RKO (cell line): ENCODE measurements at regions not wholly inside any gene's neighbourhood (a gene's known extent, or its start where the extent isn't known, plus 50 kb on each side); places are given as distances from the start of the nearest gene placed in this dataset.
"Not testable (repeated sequence)": the region's sequence is repeated elsewhere in the genome, so short reads cannot be mapped to it uniquely, and the experiment has no call there.

ENCODE experiments used
- DNase-seq: peaks from one replicate; pipeline ENCODE4 v3.0.0-alpha.2; 2016; ENCODE audit warnings: low spot score

DNA sequence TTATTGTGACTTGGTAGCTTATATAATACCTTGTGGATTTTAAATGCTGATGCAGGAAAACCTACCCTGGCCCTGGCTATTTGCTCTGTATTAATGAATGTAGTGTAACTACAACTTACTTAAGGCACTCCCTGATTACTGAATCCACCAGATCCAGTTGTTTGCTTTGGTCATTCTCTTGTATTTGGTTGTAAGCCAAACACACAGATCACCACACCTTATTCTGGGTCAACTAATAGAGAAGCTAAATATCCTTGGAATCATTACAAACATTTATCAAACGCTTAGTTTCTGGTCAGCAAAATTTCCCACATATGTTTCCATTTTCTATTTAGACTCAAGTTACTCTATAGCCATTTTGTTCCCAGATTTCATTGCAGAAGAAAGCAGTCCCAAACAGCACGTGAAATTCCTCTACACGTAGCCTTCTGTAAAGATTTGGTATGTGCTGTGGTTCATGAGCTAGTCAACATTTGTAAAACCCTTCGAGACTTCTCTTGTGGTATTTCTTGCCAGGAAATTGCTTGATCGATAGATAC, 322.6 kb downstream of the MEX3B start:
- no peak for DNase-seq

DNA sequence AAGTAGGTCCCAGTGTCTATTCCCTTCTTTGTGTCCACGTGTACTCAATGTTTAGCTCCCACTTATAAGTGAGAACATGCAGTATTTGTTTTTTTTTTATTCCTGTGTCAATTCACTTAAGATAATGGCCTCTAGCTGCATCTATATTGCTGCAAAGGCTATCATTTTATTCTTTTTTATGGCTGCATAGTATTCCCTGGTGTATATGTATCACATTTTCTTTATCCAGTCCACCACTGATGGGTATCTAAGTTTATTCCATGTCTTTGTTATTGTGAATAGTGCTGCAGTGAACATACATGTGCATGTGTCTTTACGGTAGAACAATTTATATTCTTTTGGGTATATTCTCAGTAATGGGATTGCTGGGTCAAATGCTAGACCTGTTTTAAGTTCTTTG, 329.4 kb downstream of the MEX3B start:
- not testable (repeated sequence) for DNase-seq

DNA sequence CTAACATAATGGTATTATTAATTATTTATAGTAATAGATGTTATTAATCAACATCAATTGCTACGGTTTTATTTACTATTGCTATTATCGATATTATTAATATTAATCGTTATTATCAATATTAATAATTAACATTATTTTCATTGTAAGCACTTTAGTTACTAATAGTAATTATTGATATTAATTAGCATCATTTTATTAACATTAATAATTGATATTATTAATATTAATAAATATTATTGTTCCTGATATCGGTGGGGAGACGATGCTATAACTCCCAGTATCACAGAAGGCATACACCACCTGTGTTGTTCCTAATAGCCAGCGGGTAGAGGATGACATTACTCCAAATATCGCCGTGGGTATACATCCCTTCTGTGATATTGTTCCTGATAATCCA, 335.5 kb downstream of the MEX3B start:
- no peak for DNase-seq

DNA sequence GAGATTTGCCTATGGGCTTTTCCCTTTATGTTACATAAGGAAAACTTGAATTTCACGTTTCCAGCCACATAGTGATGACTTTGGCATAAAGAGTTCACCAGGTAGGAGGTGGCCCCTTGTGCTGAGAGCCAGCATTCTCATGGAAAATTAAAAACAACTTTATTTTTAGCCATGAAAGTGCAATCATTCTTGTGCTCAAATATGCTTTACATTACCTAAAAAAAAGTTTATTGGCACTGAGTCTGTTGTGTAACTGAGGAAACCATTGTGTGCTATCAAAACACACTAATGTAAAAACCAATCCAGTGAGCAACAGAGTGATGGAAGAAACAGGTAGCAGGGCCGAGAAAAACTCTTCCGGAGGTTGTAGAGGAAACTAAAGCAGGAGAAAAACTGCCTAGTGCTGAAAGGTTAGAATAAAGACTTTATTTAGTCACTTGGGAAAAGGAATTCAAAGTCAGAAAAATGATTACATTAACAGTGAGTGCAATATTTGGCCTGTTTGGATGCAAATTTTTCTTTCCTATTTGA, 332.9 kb upstream of the TMC3 start:
- DNase-seq, result not testable (repeated sequence)

DNA sequence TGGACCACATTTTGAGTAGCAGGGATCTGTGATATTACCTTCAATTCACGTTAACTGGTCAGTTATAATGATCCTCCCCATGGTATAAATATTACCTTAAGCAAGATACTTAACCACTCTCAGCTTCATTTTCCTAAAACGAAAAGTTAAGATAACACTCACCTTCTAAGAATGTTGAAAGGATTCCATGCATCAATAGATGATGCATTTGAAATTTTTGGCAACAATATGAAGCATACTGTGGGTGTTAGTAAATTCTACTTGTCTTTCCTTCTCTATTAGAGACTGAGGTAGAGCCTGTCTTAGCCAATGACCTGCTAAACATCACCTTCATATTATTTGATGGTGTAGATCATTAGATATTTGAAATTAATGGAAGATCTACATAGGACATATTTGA, 331.7 kb upstream of the TMC3 start:
- DNase-seq, result not testable (repeated sequence)

DNA sequence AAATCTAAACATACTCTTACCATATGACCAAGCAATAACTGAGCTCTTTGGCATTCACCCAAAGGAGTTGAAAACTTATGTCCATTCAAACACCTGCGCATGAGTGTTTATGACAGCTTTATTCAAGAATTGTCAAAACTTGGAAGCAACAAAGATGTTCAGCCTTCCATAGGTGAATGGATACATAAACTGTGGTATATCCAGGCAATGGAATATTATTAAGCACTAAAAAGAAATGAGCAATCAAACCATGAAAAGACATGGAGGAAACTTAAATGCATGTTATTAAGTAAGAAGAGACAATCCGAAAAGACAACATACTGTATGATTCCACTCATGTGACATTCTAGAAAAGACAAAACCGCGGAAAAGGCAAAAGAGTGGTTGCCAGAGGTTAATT, 312.0 kb upstream of the TMC3 start:
- no peak for DNase-seq

DNA sequence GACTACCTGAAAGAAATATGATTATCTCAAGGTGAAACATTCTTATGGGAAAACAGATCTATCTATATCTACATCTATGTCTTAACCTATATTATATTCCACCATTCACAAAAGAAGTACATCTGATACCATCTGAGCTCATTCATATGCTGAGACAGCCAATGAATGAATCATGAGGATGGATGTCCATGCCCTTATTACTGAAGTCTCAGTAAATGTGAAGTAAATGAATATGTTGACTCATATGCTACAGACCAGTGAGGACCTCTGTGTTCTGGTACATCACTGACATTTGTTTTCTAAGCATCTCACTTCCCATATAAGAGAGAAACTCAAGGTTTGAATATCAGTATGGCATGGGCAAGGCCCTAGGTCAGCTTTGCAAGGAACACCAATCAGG, 311.2 kb upstream of the TMC3 start:
- peak; percentile 6 for DNase-seq

DNA sequence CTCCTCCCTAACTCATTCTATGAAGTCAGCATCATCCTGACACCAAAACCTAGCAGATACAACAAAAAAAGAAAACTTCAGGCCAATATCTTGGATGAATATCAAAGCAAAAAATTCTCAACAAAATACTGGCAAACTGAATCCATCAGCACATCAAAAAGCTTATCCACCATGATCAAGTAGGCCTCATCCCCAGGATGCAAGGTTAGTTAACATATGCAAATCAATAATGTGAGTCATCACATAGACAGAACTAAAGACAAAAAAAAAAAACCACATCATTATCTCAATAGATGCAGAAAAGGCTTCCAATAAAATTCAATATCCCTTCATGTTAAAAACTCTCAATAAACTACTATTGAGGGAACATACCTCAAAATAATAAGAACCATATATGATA, 306.8 kb upstream of the TMC3 start:
- no peak for DNase-seq

DNA sequence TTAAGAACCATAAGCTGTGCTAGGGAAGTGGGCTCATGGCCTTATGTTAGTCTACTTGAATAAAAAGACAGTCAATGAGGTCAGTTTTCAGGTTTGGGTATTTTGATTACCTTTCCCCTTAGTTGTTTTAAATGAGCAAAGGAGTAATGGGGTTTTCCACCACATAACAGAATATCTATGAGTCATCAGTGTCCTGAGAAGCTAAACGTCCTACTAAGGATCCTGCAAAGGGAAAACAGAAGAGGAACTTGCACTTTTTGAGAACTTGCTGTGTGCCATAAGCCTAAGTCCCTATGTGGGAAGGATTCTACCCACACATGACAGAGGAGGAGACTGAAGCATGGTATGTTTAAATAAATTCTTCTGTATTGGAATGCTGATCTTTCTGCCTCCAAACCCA, 292.8 kb upstream of the TMC3 start:
- no peak for DNase-seq

DNA sequence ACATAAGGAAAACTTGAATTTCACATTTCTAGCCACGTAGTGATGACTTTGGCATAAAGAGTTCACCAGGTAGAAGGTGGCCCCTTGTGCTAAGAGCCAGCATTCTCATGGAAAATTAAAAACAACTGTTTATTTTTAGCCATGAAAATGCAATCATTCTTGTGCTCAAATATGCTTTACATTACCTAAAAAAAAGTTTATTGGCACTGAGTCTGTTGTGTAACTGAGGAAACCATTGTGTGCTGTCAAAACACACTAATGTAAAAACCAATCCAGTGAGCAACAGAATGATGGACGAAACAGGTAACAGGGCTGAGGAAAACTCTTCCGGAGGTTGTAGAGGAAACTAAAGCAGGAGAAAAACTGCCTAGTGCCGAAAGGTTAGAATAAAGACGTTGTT, 287.0 kb upstream of the TMC3 start:
- DNase-seq, result no peak

DNA sequence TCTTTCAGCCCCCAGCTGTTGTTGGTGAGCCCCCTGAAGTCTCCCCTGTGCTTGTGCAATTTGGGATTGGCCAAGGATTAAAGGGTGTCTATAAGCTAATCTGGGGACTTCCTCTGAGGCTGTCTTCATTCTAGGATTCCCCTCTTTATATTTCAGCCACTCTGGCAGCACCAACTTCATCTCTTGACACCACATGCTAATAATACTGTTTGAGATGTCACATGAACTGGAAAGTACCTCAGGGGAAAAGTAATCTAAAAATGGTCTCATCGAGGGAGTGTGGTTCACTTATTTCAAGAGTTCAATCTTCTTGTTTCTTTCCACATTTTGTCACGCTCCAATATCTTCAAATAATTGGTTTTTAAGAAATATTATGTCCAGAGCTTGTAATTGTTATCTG, 279.2 kb upstream of the TMC3 start:
- no peak for DNase-seq

DNA sequence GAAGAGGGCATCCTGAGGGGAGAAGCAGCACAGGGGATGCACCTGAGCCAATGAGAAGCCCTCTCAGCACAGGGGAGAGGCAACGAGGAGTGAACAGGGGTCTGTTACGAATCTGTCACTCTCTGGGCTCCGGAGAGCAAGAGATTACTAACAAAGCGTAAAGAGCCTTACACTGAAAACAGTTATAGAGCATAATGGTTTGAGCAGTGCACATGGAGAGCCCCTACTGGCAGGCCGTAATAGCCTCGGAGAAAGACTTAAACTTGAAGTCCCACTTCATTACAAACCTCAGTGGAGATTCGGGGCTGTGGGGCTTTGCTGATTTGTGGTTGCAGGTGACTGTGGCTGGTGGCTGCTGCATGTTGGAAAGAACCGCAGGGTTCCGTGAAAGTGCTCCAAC, 271.5 kb upstream of the TMC3 start:
- DNase-seq, result no peak

DNA sequence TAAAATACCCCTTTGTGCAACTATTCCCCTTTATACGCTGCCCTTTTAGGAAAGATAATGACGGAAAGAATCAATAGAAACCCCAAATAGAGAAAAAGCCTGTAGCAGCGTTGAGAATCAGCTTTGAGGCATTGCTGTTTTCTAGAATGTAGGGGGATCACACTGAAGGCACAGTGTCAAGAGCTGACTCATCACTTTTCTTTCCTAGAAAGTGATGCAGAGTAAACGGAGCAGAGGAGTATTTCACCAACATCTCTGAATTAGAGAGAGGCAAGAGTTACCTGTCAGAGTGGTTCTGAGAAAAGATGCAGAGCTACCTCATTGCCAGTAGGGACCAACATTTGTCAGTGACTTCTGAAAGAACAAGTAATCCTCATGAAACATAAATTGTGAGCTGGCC, 269.8 kb upstream of the TMC3 start:
- no peak for DNase-seq

DNA sequence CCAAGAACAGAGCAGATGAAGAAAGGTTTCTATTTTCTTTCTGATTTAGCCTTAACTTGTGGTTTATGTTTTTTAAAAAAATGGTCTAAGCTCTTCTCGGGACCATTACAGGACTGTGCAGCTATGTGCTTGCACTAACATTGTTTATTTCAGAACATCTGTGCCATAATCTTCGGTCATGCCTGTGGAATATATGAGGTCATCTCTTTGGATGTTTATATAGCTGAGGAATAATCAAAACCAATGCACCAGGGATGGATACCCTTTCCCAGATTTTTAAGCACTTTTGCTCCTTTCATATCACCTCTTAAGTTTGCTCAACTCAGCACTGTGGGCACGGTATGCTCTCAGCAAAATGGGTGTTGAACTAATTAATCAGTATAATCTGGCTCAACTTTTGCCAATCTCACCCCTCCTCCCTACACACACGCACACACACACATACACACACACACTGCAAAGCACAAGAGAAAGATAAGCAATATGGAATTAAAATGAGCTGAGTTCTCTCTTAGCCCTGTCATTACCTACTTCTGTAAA, 268.5 kb upstream of the TMC3 start:
- DNase-seq, result no peak

DNA sequence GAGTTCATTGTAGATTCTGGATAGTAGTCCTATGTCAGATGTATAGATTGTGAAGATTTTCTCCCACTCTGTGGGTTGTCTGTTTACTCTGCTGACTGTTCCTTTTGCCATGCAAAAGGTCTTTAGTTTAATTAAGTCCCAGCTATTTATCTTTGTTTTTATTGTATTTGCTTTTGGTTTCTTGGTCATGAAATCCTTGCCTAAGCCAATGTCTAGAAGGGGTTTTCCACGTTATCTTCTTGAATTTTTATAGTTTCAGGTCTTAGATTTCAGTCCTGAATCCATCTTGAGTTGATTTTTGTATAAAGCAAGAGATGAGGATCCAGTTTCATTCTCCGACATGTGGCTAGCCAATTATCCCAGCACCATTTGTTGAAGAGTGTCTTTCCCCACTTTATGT, 262.1 kb upstream of the TMC3 start:
- not testable (repeated sequence) for DNase-seq

DNA sequence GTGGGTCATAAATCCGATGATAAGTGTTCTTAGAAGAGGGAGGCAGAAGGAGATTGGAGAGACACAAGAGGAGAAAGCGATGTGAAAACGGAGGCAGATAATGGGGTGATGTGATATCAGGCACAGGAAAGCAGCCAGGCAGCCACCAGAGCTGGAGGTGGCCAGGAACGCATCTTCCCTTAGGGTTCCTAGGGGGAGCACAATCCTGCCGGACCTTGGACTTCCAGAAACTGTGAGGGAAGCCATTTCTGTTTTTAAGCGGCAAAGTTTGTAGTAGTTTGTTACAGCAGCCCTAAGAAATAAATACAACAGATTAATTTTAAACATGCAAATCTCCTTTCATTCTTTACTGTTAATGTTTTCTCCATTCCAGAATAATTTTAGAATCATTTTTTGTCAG, 259.9 kb upstream of the TMC3 start:
- no peak for DNase-seq

DNA sequence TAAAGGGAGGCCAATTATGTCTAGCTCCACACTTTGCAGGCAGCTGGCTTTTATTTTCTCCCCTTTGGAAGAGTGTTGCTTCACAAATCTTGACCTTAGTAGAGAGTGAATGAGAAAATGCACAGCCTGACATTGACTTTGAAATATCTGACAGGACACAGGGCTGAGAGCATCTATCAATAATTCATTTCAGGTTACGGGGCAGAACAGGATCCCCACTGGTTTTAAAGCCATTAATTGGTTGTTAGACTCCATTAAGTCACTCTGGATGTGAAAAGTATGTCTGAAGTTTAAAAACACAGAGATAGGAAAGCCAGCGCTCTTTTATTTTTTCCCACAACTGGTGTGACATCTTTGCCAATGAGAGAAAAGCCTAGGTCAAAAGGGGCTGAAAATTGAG, 251.9 kb upstream of the TMC3 start:
- DNase-seq, result no peak

DNA sequence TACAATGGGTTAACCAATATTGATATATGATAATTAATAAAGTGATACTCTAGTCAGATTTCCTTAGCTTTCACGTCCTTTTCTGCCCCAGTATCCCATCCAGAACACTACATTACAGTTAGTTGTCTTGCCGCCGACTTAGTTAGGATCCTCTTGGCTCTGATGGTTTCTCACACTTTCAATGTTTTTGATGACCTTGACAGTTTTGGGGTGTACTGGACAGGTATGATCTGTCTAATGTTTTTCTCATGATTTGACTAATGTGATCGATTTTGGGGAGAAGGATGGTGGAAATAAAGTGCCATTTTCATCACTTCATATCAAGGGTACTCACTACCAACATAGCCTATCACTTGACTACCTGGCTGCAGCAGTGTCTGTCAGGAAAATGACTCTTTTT, 245.0 kb upstream of the TMC3 start:
- DNase-seq, result no peak

DNA sequence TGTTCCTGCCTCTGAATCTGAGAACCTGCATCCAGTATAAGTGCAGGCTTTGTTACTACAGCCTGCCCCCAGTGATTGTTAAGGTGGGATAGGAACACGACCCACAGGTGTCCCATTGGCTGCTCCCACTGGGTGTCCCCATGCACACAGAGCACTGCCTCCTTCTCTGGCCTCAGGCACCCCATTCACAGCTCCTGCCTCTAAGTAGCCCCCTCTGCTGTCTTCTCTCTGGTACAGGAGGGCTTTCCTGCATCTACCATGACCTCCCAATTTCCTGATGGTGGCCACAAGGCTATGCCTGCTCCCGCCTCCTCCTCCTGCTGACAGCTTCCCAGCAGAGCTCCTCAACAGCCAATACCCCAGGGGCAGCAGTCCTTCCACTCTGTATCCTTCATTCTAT, 238.6 kb upstream of the TMC3 start:
- no peak for DNase-seq

DNA sequence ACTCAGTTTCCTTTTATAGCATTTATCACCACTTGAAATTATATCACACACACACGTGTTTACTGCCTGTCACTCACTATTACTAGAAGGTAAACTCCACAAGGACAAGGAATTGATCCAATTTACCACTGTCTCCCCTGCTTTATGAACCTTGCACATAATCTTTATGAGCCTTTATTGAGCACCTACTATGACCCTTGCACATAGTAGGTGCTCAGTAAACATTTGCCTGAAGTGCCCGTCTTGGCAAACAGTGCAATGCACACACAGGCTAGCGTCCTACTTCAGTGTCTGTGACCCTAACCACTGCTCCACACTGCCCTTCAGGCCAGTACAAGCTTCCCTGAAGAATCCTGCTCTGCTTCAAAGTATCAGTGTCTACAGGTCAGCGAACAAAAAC, 237.7 kb upstream of the TMC3 start:
- DNase-seq, result no peak

DNA sequence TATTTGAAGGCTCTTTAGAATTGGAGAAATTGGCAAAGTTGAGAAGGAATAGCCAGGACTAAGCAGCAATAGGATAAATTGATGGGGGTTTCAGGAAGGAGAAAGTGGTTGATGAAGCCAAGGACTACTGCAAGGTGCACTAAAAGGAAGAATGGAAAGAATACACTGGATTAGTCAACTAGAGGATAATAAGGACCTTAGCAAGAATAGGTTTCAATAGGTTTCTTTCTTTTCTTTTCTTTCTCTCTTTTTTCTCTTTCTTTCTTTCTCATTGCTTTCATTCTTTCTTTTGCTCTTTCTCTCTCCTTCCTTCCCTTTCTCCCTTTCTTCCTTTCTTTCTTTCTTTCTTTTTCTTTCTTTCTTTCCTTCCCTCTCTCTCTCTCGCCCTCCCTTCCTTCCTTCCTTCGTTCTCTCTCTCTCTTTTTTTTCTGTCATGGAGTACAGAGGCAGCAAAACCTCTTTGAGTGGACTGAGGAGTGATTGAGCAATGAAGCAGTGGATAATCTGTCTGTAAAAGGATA, 234.4 kb upstream of the TMC3 start:
- no peak for DNase-seq

DNA sequence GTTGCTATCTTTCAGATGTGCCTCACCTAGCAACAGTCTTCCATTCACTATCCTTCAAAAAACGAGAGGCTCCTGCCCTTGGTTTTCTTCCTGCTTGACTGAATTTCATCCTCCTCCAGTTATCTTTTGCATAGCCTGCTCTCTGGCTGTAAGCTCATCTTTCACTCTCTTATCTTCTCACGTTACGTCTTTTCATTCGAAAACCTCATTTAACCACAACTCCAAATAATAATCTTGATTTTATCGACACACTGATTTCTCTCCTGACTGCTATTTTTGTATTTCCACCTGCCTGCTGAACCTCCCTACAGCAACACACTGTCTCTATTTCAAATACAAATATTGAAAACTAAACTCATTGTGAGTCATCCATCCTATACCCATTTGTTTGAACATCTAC, 230.7 kb upstream of the TMC3 start:
- no peak for DNase-seq

DNA sequence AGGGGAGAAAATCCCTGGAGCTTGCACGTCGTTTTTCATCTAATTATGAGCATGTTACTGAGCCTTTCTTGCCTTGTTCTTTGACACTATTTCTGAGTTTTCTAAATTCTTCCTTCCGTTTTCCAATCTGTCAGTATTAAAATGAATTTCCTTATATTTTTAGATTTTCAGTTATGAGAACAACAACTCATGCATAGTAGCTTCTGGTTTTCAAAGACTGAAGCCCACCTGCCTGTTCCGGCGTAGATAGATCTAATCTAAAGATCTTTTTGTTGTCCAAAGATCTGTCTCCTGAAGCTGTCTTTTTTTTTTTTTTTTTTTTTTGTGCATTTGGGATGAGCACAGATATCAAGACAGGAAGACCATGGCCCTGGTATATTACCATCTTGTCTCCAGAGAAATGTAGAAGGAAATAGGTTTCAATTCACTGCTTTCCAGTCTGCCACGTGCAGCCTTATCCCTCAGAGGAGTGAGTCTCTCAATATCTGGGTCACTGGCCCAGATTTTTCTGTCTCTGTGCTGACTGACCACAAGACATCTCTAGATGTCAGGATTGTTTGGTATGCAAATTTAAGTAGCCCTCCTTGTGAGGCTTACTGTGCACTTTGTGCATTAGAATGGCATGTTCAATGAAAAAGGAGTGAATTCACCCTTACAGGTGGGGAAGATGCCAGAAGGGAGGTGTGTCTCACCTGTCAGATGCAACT, 222.3 kb upstream of the TMC3 start:
- DNase-seq, result no peak

DNA sequence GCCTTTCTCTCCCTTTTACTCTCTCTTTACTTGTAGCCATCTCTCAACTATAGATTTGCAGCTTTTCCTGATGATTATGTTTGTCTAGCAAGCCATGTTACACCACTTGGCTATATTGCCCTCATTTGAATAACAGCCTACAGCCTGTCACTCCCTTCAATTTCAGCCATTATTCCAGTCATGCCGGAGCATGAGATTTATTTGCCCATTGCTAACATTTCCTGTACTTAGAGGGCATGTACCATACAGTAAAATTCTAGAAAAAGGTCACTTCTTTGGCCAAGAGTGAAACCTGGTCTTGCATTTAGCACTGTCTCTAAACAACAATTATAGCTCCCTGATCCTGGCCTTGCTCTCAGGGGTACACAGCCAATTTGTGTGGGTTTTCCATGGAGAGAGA, 221.7 kb upstream of the TMC3 start:
- DNase-seq, result no peak
